Suprapubic skin (tissue), 4 donors: ENCODE measurements at regions not wholly inside any gene's neighbourhood (a gene's known extent, or its start where the extent isn't known, plus 50 kb on each side); places are given as distances from the start of the nearest gene placed in this dataset.

Experiments used
- DNase-seq, 2 donors: peaks; one replicate each; pipeline ENCODE4 v3.0.0-alpha.2; 2019; ENCODE audit warnings: low spot score in 2 of 2
- H3K27ac ChIP-seq: fragments of 200-600 bp; sonication (generic); one replicate; pipeline ENCODE4 v1.5.1; 2019
- H3K27me3 ChIP-seq: fragments of 200-600 bp; sonication (generic); one replicate; pipeline ENCODE4 v1.5.1; 2019
- H3K36me3 ChIP-seq: fragments of 200-600 bp; sonication (generic); one replicate; pipeline ENCODE4 v1.5.1; 2019
- H3K4me1 ChIP-seq: fragments of 200-600 bp; sonication (generic); one replicate; pipeline ENCODE4 v1.5.1; 2019
- H3K4me3 ChIP-seq: fragments of 200-600 bp; sonication (generic); one replicate; pipeline ENCODE4 v1.5.1; 2019; ENCODE audit warnings: mild to moderate bottlenecking
- H3K9me3 ChIP-seq: fragments of 200-600 bp; sonication (generic); one replicate; pipeline ENCODE4 v1.5.1; 2019
- EP300 ChIP-seq: sonication (generic); formaldehyde crosslinking; IDR thresholded peaks from one replicate; pipeline ENCODE4 v1.6.1; 2017; ENCODE audit warnings: antibody characterized with exemption
- POLR2A ChIP-seq, 2 donors: fragments of 450-650 bp; IDR thresholded peaks; one replicate each; pipeline ENCODE4 v1.6.1; 2017; ENCODE audit warnings: antibody characterized with exemption in 2 of 2, mild to moderate bottlenecking in 2 of 2, moderate library complexity in 2 of 2
- POLR2AphosphoS5 ChIP-seq, 3 donors: sonication (generic); formaldehyde crosslinking; IDR thresholded peaks; one replicate each; pipeline ENCODE4 v1.6.1; 2017; ENCODE audit warnings: antibody characterized with exemption in 3 of 3
- WGBS: methylation state at CpG from one replicate; pipeline ENCODE4 v1.1.5; 2018; 5-methylcytosine and 5-hydroxymethylcytosine counted together
- TF ChIP-seq, protein P1 (sequence below), 2 donors: fragments of 200-600 bp in 1 of 2; fragments of 450-650 bp in 1 of 2; sonication (generic) in 1 of 2; IDR thresholded peaks; one replicate each; pipeline ENCODE4 v1.5.1; 2016 to 2019; ENCODE audit warnings: antibody characterized with exemption in 2 of 2, mild to moderate bottlenecking in 1 of 2, moderate library complexity in 1 of 2

- H3K9me3 ChIP-seq, result no peaks in the 10 kb centered on the region
- TF ChIP-seq POLR2A (IDR thresholded peaks at IDR 0.05), result no peak
- no peaks in the 10 kb centered on the region for H3K27me3 ChIP-seq
- 94% methylated on average over 2 of the region's 2 CpGs for WGBS
- H3K4me3 ChIP-seq, result no peak overlapping the region
- H3K36me3 ChIP-seq, result no peaks in the 10 kb centered on the region
- DNase-seq, result no peak
- H3K4me1 ChIP-seq, result no peaks in the 10 kb centered on the region
- H3K27ac ChIP-seq, result no peak overlapping the region
Measured at GRCh38 chrX:39971760-39972159, 126.0 kb downstream of the BCOR start.

DNA sequence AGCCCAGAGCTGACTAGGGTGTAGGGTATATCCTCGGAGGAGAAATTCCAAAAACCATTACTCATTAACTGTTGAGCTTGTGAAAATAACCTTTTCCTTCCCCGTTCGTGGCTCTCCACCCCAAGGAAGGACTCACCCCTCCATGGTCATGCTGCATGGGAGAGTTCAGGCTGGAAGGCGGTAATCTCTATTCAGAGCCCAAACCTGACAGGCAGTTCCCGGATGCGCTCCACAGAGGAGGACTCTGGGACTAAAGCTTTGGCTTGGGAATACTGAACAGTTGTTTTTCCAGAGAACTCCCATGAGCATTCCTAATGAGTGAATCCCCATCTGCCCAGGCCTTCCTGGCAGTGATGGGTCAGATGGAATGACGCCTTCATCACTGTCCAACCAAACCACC, 125.4 kb downstream of the BCOR start:
- TF ChIP-seq POLR2A (IDR thresholded peaks at IDR 0.05), result no peak
- no peak for TF ChIP-seq POLR2AphosphoS5 (IDR thresholded peaks at IDR 0.05)
- WGBS, result 92% methylated on average over 6 of the region's 7 CpGs

DNA sequence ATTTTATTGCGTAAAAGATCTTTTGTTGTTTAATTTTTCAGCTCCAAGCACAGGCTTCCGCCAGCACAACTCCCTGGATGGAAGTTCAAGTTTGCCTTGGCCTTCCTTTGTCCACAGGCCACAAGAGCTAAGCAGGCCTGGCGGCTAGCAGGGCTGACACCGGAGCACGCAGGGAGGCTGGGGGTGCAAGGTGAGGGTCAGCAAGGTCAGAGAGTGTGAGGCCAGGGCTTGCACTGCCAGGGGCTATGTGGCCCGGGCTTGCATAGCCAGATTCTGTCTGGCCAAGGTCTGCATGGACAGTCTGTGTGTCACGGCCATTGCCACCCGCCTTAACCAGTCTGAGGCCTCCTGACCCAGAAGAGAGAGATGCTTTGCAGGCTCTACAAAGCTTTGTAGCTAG, 123.9 kb downstream of the BCOR start:
- Histone ChIP-seq H3K9me3 (no peaks in the 10 kb centered on the region), H3K36me3 (no peaks in the 10 kb centered on the region), H3K27ac (no peak overlapping the region), H3K4me3 (no peak overlapping the region), H3K27me3 (no peaks in the 10 kb centered on the region), H3K4me1 (no peaks in the 10 kb centered on the region)
- 92% methylated on average over 8 of the region's 8 CpGs for WGBS
- no peak for DNase-seq
- TF ChIP-seq, protein P1, sequence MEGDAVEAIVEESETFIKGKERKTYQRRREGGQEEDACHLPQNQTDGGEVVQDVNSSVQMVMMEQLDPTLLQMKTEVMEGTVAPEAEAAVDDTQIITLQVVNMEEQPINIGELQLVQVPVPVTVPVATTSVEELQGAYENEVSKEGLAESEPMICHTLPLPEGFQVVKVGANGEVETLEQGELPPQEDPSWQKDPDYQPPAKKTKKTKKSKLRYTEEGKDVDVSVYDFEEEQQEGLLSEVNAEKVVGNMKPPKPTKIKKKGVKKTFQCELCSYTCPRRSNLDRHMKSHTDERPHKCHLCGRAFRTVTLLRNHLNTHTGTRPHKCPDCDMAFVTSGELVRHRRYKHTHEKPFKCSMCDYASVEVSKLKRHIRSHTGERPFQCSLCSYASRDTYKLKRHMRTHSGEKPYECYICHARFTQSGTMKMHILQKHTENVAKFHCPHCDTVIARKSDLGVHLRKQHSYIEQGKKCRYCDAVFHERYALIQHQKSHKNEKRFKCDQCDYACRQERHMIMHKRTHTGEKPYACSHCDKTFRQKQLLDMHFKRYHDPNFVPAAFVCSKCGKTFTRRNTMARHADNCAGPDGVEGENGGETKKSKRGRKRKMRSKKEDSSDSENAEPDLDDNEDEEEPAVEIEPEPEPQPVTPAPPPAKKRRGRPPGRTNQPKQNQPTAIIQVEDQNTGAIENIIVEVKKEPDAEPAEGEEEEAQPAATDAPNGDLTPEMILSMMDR (IDR thresholded peaks at IDR 0.05), result no peak
- TF ChIP-seq POLR2AphosphoS5 (IDR thresholded peaks at IDR 0.05) (no peak), EP300 (no peak), POLR2A (IDR thresholded peaks at IDR 0.05) (no peak)

More for the DNA sequence above, 125.4 kb downstream of the BCOR start:
- no peaks in the 10 kb centered on the region for H3K4me1 ChIP-seq
- no peak for DNase-seq
- no peak overlapping the region for H3K4me3 ChIP-seq
- no peak overlapping the region for H3K27ac ChIP-seq
- no peaks in the 10 kb centered on the region for H3K27me3 ChIP-seq
- no peaks in the 10 kb centered on the region for H3K36me3 ChIP-seq
- no peaks in the 10 kb centered on the region for H3K9me3 ChIP-seq

DNA sequence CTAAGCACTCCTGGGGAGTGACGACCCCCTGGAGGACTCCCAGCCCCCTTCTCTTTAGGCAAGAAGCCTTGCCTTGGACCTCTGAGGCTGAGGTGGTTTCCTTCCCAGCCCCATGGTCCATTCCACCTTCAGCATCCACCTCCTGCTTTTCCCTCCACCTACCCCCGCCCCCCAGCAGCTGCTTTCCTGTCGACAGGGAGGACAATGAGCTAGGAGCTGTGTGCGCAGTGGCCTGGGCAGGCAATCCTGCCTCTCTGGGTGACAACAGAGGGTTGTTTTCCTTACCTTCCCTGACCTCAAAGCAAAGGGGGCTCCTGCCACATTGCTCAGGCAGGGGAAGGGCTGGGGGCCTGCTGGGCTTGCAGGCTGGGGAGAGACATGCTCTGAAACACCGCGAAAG, 123.5 kb downstream of the BCOR start:
- H3K27ac ChIP-seq, result no peak overlapping the region
- WGBS, result 63% methylated on average over 6 of the region's 6 CpGs
- DNase-seq, result no peak
- no peak overlapping the region for H3K4me3 ChIP-seq
- H3K36me3 ChIP-seq, result no peaks in the 10 kb centered on the region
- no peaks in the 10 kb centered on the region for H3K27me3 ChIP-seq
- no peaks in the 10 kb centered on the region for H3K4me1 ChIP-seq
- no peaks in the 10 kb centered on the region for H3K9me3 ChIP-seq
- TF ChIP-seq, protein P1 (IDR thresholded peaks at IDR 0.05), result no peak
- TF ChIP-seq EP300 (no peak), POLR2AphosphoS5 (IDR thresholded peaks at IDR 0.05) (no peak), POLR2A (IDR thresholded peaks at IDR 0.05) (no peak)

DNA sequence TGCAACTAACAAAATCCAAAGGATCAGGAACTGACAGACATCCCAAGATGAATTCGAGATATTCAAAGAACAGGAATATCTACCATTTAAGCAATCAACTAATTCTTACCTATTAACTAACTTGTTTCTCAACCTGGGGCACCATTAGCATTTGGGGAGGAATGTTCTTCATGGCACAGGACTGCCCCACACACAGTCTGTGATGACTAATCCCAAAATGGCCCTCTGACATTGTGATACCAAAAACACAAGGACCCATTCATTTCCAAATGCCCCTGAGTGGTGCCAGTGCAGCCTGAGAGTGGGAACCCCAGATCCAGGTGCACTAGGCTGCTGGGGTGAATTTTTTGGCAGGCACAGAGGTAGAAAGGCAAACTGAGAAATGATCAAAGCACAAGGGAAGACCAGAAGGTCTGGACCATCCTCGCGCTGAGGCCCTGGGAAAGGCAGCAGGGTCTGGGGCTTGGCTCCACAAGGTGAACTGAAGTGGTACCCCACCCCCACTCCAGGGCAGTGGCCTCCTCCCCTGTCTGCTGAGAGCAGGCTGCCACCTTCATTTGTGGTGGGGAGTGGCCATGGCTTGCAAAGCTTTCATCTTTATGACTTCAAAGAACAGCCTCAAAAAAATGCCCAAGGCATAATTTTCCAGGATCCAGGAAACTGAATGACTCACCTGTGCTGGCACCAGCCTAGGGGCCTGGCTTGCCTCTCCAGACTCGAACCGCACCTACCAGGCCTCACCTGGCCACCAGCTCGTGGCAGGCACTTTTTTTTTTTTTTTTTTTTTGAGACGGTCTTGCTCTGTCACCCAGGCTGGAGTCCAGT, 122.4 kb downstream of the BCOR start:
- Histone ChIP-seq H3K4me1 (no peaks in the 10 kb centered on the region), H3K27ac (no peak overlapping the region), H3K9me3 (no peaks in the 10 kb centered on the region), H3K36me3 (no peaks in the 10 kb centered on the region), H3K27me3 (no peaks in the 10 kb centered on the region), H3K4me3 (no peak overlapping the region)
- WGBS, result 44% methylated on average over 7 of the region's 7 CpGs
- no peak for DNase-seq
- TF ChIP-seq POLR2AphosphoS5 (IDR thresholded peaks at IDR 0.05), result no peak
- TF ChIP-seq, protein P1 (IDR thresholded peaks at IDR 0.05), result no peak
- TF ChIP-seq EP300, result no peak
- TF ChIP-seq POLR2A (IDR thresholded peaks at IDR 0.05), result no peak

DNA sequence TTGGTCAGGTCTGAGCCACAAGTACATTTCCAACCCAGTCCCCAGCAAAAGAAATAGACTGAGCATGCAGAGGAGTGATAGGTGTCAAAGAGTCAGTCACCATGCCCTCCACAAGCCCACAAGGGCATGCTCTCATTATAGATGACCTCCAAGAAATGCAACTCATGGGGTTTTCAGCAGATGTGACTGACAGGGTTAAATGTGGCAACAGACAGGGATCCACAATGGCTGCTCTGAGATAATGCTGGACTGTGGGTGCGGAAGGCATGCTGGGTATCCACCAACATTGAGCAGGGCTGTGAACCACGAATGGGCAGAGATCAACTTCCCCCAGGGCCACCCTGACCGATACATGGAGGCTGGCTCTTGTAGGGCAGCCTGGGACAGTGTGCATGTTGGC, 115.8 kb downstream of the BCOR start:
- no peak for TF ChIP-seq POLR2A (IDR thresholded peaks at IDR 0.05)
- TF ChIP-seq POLR2AphosphoS5 (IDR thresholded peaks at IDR 0.05), result no peak
- no peaks in the 10 kb centered on the region for H3K27me3 ChIP-seq
- peaks cover 15% of the 10 kb centered on the region for H3K4me1 ChIP-seq
- H3K36me3 ChIP-seq, result no peaks in the 10 kb centered on the region
- H3K4me3 ChIP-seq, result no peak overlapping the region
- no peaks in the 10 kb centered on the region for H3K9me3 ChIP-seq
- WGBS, result 86% methylated on average over 3 of the region's 3 CpGs
- DNase-seq, result no peak
- no peak overlapping the region for H3K27ac ChIP-seq
